Uterus (tissue), 2 donors: ENCODE measurements at regions not wholly inside any gene's neighbourhood (a gene's known extent, or its start where the extent isn't known, plus 50 kb on each side); places are given as distances from the start of the nearest gene placed in this dataset.
"Not testable (repeated sequence)": the region's sequence is repeated elsewhere in the genome, so short reads cannot be mapped to it uniquely, and the experiment has no call there.

ENCODE experiments used
- POLR2A ChIP-seq, 2 donors: fragments of 450-650 bp; IDR thresholded peaks; one replicate each; pipeline ENCODE4 v1.6.1; 2016; ENCODE audit warnings: antibody characterized with exemption in 2 of 2, mild to moderate bottlenecking in 1 of 2, moderate library complexity in 1 of 2
- TF ChIP-seq, protein P1 (sequence below), 4 experiments: fragments of 200-600 bp in 2 of 4; fragments of 450-650 bp in 2 of 4; sonication (generic) in 2 of 4; IDR thresholded peaks; one replicate each; pipeline ENCODE4 v1.5.1; 2016 to 2019; ENCODE audit warnings: antibody characterized with exemption in 4 of 4, mild to moderate bottlenecking in 2 of 4, moderate library complexity in 1 of 4

GRCh38 chr5:116705121-116705519 lies 130.5 kb upstream of the SEMA6A start:
- TF ChIP-seq, protein P1, sequence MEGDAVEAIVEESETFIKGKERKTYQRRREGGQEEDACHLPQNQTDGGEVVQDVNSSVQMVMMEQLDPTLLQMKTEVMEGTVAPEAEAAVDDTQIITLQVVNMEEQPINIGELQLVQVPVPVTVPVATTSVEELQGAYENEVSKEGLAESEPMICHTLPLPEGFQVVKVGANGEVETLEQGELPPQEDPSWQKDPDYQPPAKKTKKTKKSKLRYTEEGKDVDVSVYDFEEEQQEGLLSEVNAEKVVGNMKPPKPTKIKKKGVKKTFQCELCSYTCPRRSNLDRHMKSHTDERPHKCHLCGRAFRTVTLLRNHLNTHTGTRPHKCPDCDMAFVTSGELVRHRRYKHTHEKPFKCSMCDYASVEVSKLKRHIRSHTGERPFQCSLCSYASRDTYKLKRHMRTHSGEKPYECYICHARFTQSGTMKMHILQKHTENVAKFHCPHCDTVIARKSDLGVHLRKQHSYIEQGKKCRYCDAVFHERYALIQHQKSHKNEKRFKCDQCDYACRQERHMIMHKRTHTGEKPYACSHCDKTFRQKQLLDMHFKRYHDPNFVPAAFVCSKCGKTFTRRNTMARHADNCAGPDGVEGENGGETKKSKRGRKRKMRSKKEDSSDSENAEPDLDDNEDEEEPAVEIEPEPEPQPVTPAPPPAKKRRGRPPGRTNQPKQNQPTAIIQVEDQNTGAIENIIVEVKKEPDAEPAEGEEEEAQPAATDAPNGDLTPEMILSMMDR (IDR thresholded peaks at IDR 0.05) = not testable (repeated sequence)
- TF ChIP-seq POLR2A (IDR thresholded peaks at IDR 0.05) = not testable (repeated sequence)
